Hepatocyte (in vitro differentiated cells): ENCODE measurements at regions not wholly inside any gene's neighbourhood (a gene's known extent, or its start where the extent isn't known, plus 50 kb on each side); places are given as distances from the start of the nearest gene placed in this dataset.
A peak's percentile ranks its signal among the peaks of the same experiment; 100 is the strongest.

Source experiments
- DNase-seq: peaks from one replicate; pipeline ENCODE4 v3.0.0-alpha.2; 2016; ENCODE audit warnings: low spot score
- H2AFZ ChIP-seq: fragments of 200-600 bp; sonication (generic); 2 replicates; pipeline ENCODE4 v1.6.0; 2016; ENCODE audit warnings: antibody characterized with exemption, mild to moderate bottlenecking
- H3K27ac ChIP-seq: fragments of 200-600 bp; sonication (generic); 2 replicates; pipeline ENCODE4 v1.5.1; 2016; ENCODE audit warnings: mild to moderate bottlenecking
- H3K27me3 ChIP-seq: fragments of 200-600 bp; sonication (generic); 2 replicates; pipeline ENCODE4 v1.6.1; 2016
- H3K36me3 ChIP-seq: fragments of 200-600 bp; sonication (generic); replicated peaks from 2 replicates; pipeline ENCODE4 v1.5.1; 2016; ENCODE audit warnings: low read depth; ENCODE audit not compliant: insufficient read depth
- H3K4me1 ChIP-seq: fragments of 200-600 bp; sonication (generic); 2 replicates; pipeline ENCODE4 v1.5.1; 2016; ENCODE audit warnings: mild to moderate bottlenecking, moderate library complexity; ENCODE audit not compliant: insufficient read depth
- H3K4me2 ChIP-seq: fragments of 200-600 bp; sonication (generic); 2 replicates; pipeline ENCODE4 v1.6.0; 2016
- H3K4me3 ChIP-seq: fragments of 200-600 bp; sonication (generic); 2 replicates; pipeline ENCODE4 v1.5.1; 2016; ENCODE audit warnings: mild to moderate bottlenecking
- H3K79me2 ChIP-seq: fragments of 200-600 bp; sonication (generic); 2 replicates; pipeline ENCODE4 v1.6.0; 2017; ENCODE audit warnings: mild to moderate bottlenecking
- H3K9me2 ChIP-seq: fragments of 200-600 bp; sonication (generic); replicated peaks from 2 replicates; pipeline ENCODE4 v1.6.0; 2017; ENCODE audit warnings: mild to moderate bottlenecking; ENCODE audit not compliant: insufficient read depth
- H3K9me3 ChIP-seq: fragments of 200-600 bp; sonication (generic); 2 replicates; pipeline ENCODE4 v1.5.1; 2016; ENCODE audit warnings: low read depth, mild to moderate bottlenecking
- H4K20me1 ChIP-seq: fragments of 200-600 bp; sonication (generic); 2 replicates; pipeline ENCODE4 v1.6.0; 2016; ENCODE audit warnings: mild to moderate bottlenecking; ENCODE audit not compliant: insufficient read depth, poor library complexity, severe bottlenecking
- EZH2 ChIP-seq: fragments of 200-600 bp; sonication (generic); IDR thresholded peaks from 2 replicates; pipeline ENCODE4 v1.6.1; 2016; ENCODE audit warnings: antibody characterized with exemption, mild to moderate bottlenecking, borderline replicate concordance
- EZH2phosphoT487 ChIP-seq: fragments of 200-600 bp; sonication (generic); IDR thresholded peaks from one replicate; pipeline ENCODE4 v1.6.1; 2018; ENCODE audit warnings: antibody characterized with exemption, mild to moderate bottlenecking, low read depth, moderate library complexity; ENCODE audit not compliant: unreplicated experiment, severe bottlenecking
- WGBS: methylation state at CpG from one replicate; pipeline ENCODE4 v1.1.6; 2016; ENCODE audit warnings: low lambda C conversion rate; ENCODE audit errors: missing lambda C conversion rate; 5-methylcytosine and 5-hydroxymethylcytosine counted together
- TF ChIP-seq, protein P1 (sequence below): fragments of 200-600 bp; sonication (generic); IDR thresholded peaks from 2 replicates; pipeline ENCODE4 v1.5.1; 2016; ENCODE audit warnings: antibody characterized with exemption, mild to moderate bottlenecking; ENCODE audit not compliant: poor library complexity

- Histone ChIP-seq H3K9me2 (no peaks in the 10 kb centered on the region), H3K36me3 (no peaks in the 10 kb centered on the region), H2AFZ (no peak overlapping the region), H3K4me2 (no peak overlapping the region), H3K4me3 (no peak overlapping the region), H4K20me1 (no peaks in the 10 kb centered on the region), H3K9me3 (no peaks in the 10 kb centered on the region), H3K27me3 (no peaks in the 10 kb centered on the region), H3K79me2 (no peaks in the 10 kb centered on the region), H3K27ac (peak overlapping the region; percentile 75), H3K4me1 (peaks cover 26% of the 10 kb centered on the region)
- WGBS = 93% methylated on average over 2 of the region's 2 CpGs
- no peak for TF ChIP-seq EZH2phosphoT487
- TF ChIP-seq, protein P1, sequence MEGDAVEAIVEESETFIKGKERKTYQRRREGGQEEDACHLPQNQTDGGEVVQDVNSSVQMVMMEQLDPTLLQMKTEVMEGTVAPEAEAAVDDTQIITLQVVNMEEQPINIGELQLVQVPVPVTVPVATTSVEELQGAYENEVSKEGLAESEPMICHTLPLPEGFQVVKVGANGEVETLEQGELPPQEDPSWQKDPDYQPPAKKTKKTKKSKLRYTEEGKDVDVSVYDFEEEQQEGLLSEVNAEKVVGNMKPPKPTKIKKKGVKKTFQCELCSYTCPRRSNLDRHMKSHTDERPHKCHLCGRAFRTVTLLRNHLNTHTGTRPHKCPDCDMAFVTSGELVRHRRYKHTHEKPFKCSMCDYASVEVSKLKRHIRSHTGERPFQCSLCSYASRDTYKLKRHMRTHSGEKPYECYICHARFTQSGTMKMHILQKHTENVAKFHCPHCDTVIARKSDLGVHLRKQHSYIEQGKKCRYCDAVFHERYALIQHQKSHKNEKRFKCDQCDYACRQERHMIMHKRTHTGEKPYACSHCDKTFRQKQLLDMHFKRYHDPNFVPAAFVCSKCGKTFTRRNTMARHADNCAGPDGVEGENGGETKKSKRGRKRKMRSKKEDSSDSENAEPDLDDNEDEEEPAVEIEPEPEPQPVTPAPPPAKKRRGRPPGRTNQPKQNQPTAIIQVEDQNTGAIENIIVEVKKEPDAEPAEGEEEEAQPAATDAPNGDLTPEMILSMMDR = no peak
- no peak for TF ChIP-seq EZH2
- DNase-seq = no peak
Observed at GRCh38 chr1:94636100-94636499, 94.5 kb upstream of the F3 start.

- no peak overlapping the region for H3K4me3 ChIP-seq
- no peak for DNase-seq
- no peaks in the 10 kb centered on the region for H3K9me3 ChIP-seq
- H3K4me1 ChIP-seq = peaks cover 26% of the 10 kb centered on the region
- H3K4me2 ChIP-seq = no peak overlapping the region
- no peak overlapping the region for H2AFZ ChIP-seq
- TF ChIP-seq EZH2phosphoT487 (no peak), EZH2 (no peak)
- TF ChIP-seq, protein P1 = peak; percentile 21
- no peaks in the 10 kb centered on the region for H4K20me1 ChIP-seq
- no peaks in the 10 kb centered on the region for H3K27me3 ChIP-seq
- 58% methylated on average over 2 of the region's 2 CpGs for WGBS
- H3K9me2 ChIP-seq = no peaks in the 10 kb centered on the region
- H3K27ac ChIP-seq = peak overlapping the region; percentile 75
- H3K79me2 ChIP-seq = no peaks in the 10 kb centered on the region
- H3K36me3 ChIP-seq = no peaks in the 10 kb centered on the region
Observed at GRCh38 chr1:94634977-94635416, 93.4 kb upstream of the F3 start.

DNA sequence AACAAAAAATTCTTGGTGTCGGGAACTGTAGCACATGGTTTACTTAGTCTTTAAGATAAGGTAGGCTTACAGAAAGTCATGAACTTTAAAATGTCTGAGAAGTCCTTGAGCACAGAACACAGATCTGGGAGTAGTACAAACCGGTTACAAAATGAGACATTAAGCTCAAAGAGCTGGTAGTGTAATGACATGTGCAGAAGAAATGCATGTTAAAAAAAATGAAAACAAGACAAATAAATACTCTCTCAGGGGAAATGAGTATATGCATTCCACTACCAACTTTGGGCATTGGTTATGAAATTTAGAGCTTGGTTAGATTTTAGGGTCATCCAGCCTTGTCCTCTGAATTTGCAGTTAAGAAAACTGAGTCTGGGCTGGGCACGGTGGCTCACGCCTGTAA lies 91.5 kb upstream of the F3 start:
- no peaks in the 10 kb centered on the region for H3K9me2 ChIP-seq
- 40% methylated on average over 4 of the region's 4 CpGs for WGBS
- H2AFZ ChIP-seq = no peak overlapping the region
- no peak overlapping the region for H3K4me2 ChIP-seq
- H4K20me1 ChIP-seq = no peaks in the 10 kb centered on the region
- H3K27me3 ChIP-seq = no peaks in the 10 kb centered on the region
- no peak for DNase-seq
- peak overlapping the region; percentile 75 for H3K27ac ChIP-seq
- no peak overlapping the region for H3K4me3 ChIP-seq
- TF ChIP-seq EZH2phosphoT487 (no peak), EZH2 (no peak)
- TF ChIP-seq, protein P1 = no peak
- H3K79me2 ChIP-seq = no peaks in the 10 kb centered on the region
- no peaks in the 10 kb centered on the region for H3K9me3 ChIP-seq
- peaks cover 26% of the 10 kb centered on the region for H3K4me1 ChIP-seq
- no peaks in the 10 kb centered on the region for H3K36me3 ChIP-seq
